CD4-positive, alpha-beta T cell treated with Interleukin-15 for 4 hours (primary cell): ENCODE measurements at regions not wholly inside any gene's neighbourhood (a gene's known extent, or its start where the extent isn't known, plus 50 kb on each side); places are given as distances from the start of the nearest gene placed in this dataset.

Experiments used
- DNase-seq: peaks from one replicate; pipeline ENCODE4 v3.0.0-alpha.2; 2020; ENCODE audit warnings: low spot score

GRCh38 chr6:94535798-94536197 lies 1041.5 kb upstream of the MANEA start:
- DNase-seq: no peak

- no peak for DNase-seq
These were observed 1065.7 kb upstream of the MANEA start for GRCh38 chr6:94511502-94512088.

GRCh38 chr6:94510877-94511276 lies 1066.5 kb upstream of the MANEA start:
- no peak for DNase-seq

- DNase-seq: no peak
These were observed 1075.8 kb upstream of the MANEA start for GRCh38 chr6:94501516-94501915.

- no peak for DNase-seq
These were observed 1078.7 kb upstream of the EPHA7 start for GRCh38 chr6:94498099-94498498.

GRCh38 chr6:94494500-94494899 lies 1075.1 kb upstream of the EPHA7 start:
- DNase-seq: no peak

GRCh38 chr6:94487371-94487770 lies 1068.0 kb upstream of the EPHA7 start:
- no peak for DNase-seq

- no peak for DNase-seq
These were observed 1059.0 kb upstream of the EPHA7 start for GRCh38 chr6:94478133-94479005.

GRCh38 chr6:94468830-94469229 lies 1049.5 kb upstream of the EPHA7 start:
- DNase-seq: no peak

- DNase-seq: no peak
These were observed 1044.7 kb upstream of the EPHA7 start for GRCh38 chr6:94464018-94464510.

- no peak for DNase-seq
These were observed 1043.9 kb upstream of the EPHA7 start for GRCh38 chr6:94463306-94463705.

GRCh38 chr6:94462231-94462630 lies 1042.9 kb upstream of the EPHA7 start:
- no peak for DNase-seq

- DNase-seq: no peak
These were observed 1036.9 kb upstream of the EPHA7 start for GRCh38 chr6:94456266-94456665.

- DNase-seq: no peak
These were observed 1034.9 kb upstream of the EPHA7 start for GRCh38 chr6:94454231-94454630.

- DNase-seq: no peak
These were observed 1026.8 kb upstream of the EPHA7 start for GRCh38 chr6:94446120-94446519.

- DNase-seq: no peak
These were observed 1024.3 kb upstream of the EPHA7 start for GRCh38 chr6:94443701-94444100.

GRCh38 chr6:94424692-94425091 lies 1005.3 kb upstream of the EPHA7 start:
- no peak for DNase-seq

- no peak for DNase-seq
These were observed 998.0 kb upstream of the EPHA7 start for GRCh38 chr6:94417363-94417762.

- DNase-seq: no peak
These were observed 994.7 kb upstream of the EPHA7 start for GRCh38 chr6:94414041-94414440.

- DNase-seq: no peak
These were observed 982.0 kb upstream of the EPHA7 start for GRCh38 chr6:94401311-94401710.

- DNase-seq: no peak
These were observed 975.5 kb upstream of the EPHA7 start for GRCh38 chr6:94394822-94395221.

- no peak for DNase-seq
These were observed 969.9 kb upstream of the EPHA7 start for GRCh38 chr6:94389218-94389617.

- no peak for DNase-seq
These were observed 958.5 kb upstream of the EPHA7 start for GRCh38 chr6:94377835-94378234.

GRCh38 chr6:94376876-94377275 lies 957.5 kb upstream of the EPHA7 start:
- DNase-seq: no peak
